ENCODE measurements at regions not wholly inside any gene's neighbourhood (a gene's known extent, or its start where the extent isn't known, plus 50 kb on each side); places are given as distances from the start of the nearest gene placed in this dataset.

- no peak for FAIRE-seq
- Histone ChIP-seq H3K9me1 (replicated peaks; ENCODE audit: control insufficient read depth, extremely low read depth, insufficient read depth, low read length) (no peaks in the 10 kb centered on the region), H3K4me1 (ENCODE audit: control insufficient read depth, extremely low read depth, insufficient read depth, low read length) (no peaks in the 10 kb centered on the region), H4K20me1 (replicated peaks; ENCODE audit: control insufficient read depth, extremely low read depth, insufficient read depth, low read length) (no peaks in the 10 kb centered on the region), H3K79me2 (ENCODE audit: control insufficient read depth, insufficient read depth, low read length) (no peaks in the 10 kb centered on the region), H3K9ac (replicated peaks; ENCODE audit: extremely low read depth, insufficient read depth, low read length) (no peak overlapping the region), H3K36me3 (ENCODE audit: control insufficient read depth in 2 of 2, extremely low read depth in 1 of 2, insufficient read depth in 2 of 2, low read length in 2 of 2) (no peaks in the 10 kb centered on the region), H2AFZ (ENCODE audit: low read depth, low read length) (no peak overlapping the region), H3K27me3 (ENCODE audit: control insufficient read depth in 2 of 2, insufficient read depth in 2 of 2, low read length in 2 of 2) (no peaks in the 10 kb centered on the region), H3K4me3 (replicated peaks in 1 of 3; ENCODE audit: insufficient read depth in 1 of 3, low read depth in 1 of 3, low read length in 3 of 3) (no peak overlapping the region), H3K9me3 (replicated peaks; ENCODE audit: control insufficient read depth, insufficient read depth, low read length) (peaks cover 13% of the 10 kb centered on the region), H3K27ac (ENCODE audit: insufficient read depth, low read depth, low read length) (no peak overlapping the region), H3K4me2 (ENCODE audit: insufficient read depth, low read length) (no peak overlapping the region)
- TF ChIP-seq FOS (IDR thresholded peaks at IDR 0.05; ENCODE audit: borderline replicate concordance, insufficient read depth, low read length) (no peak), EZH2 (IDR thresholded peaks at IDR 0.05; ENCODE audit: borderline replicate concordance, low read depth, low read length, severe bottlenecking) (no peak), MYC (IDR thresholded peaks at IDR 0.05; ENCODE audit: low read depth, low read length) (no peak), POLR2A (IDR thresholded peaks at IDR 0.05; ENCODE audit: low read depth, low read length) (no peak), CTCF (IDR thresholded peaks at IDR 0.05; ENCODE audit: extremely low read depth in 1 of 2, insufficient read depth in 1 of 2, low read depth in 1 of 2, low read length in 2 of 2) (no peak), GATA2 (IDR thresholded peaks at IDR 0.05; ENCODE audit: insufficient read depth, insufficient read length, low read depth, low read length) (no peak), POLR2AphosphoS5 (IDR thresholded peaks at IDR 0.05; ENCODE audit: insufficient read depth, low read depth, low read length) (no peak), JUN (IDR thresholded peaks at IDR 0.05; ENCODE audit: borderline replicate concordance, insufficient read depth, insufficient read length, low read depth) (no peak), MAX (IDR thresholded peaks at IDR 0.05; ENCODE audit: insufficient read depth, insufficient read length) (no peak)
- POLR2A ChIA-PET, result no interaction called here
- dilution Hi-C loops (cut with MboI; ENCODE audit: extremely low pct_ligation_motif_present, low sequenced_read_pairs), result no loop called here
- intact Hi-C loops (cut with micrococcal nuclease), result no loop called here
- CTCF ChIA-PET, result no interaction called here
- BruUV-seq (replicated peaks), result no TSS peak
- DNase-seq (ENCODE audit: low read depth, low spot score), result no peak
Measured at GRCh38 chr14:97846156-97846555, 1049.0 kb downstream of the VRK1 start.
